DOHH2 (cell line): ENCODE measurements at regions not wholly inside any gene's neighbourhood (a gene's known extent, or its start where the extent isn't known, plus 50 kb on each side); places are given as distances from the start of the nearest gene placed in this dataset.

Experiments used
- H3F3A ChIP-seq: fragments of 200-600 bp; sonication (generic), shearing (Covaris generic); 2 replicates; pipeline ENCODE4 v1.6.0; 2016; ENCODE audit warnings: antibody characterized with exemption, mild to moderate bottlenecking; ENCODE audit not compliant: control insufficient read depth, insufficient read depth
- H3K27ac ChIP-seq: fragments of 200-600 bp; sonication (generic); 2 replicates; pipeline ENCODE4 v1.5.1; 2014; ENCODE audit warnings: low read depth, mild to moderate bottlenecking, low read length, moderate library complexity
- H3K27me3 ChIP-seq: fragments of 200-600 bp; sonication (generic); 2 replicates; pipeline ENCODE4 v1.6.1; 2014; ENCODE audit warnings: mild to moderate bottlenecking, low read length, mixed read lengths; ENCODE audit not compliant: control insufficient read depth
- H3K36me3 ChIP-seq: fragments of 200-600 bp; sonication (generic); 2 replicates; pipeline ENCODE4 v1.6.1; 2014; ENCODE audit warnings: mild to moderate bottlenecking, low read length, moderate library complexity, mixed read lengths; ENCODE audit not compliant: control insufficient read depth
- H3K4me1 ChIP-seq: fragments of 200-600 bp; sonication (generic); 2 replicates; pipeline ENCODE4 v1.6.1; 2014; ENCODE audit warnings: mild to moderate bottlenecking, low read length, mixed read lengths; ENCODE audit not compliant: control insufficient read depth
- H3K4me2 ChIP-seq: fragments of 200-600 bp; sonication (generic); 2 replicates; pipeline ENCODE4 v1.6.0; 2014; ENCODE audit warnings: mild to moderate bottlenecking, low read length, moderate library complexity
- H3K4me3 ChIP-seq: fragments of 200-600 bp; sonication (generic); 2 replicates; pipeline ENCODE4 v1.5.1; 2014; ENCODE audit warnings: mild to moderate bottlenecking, low read length, mixed read lengths
- H3K79me2 ChIP-seq: fragments of 200-600 bp; sonication (generic); 2 replicates; pipeline ENCODE4 v1.6.1; 2014; ENCODE audit warnings: mild to moderate bottlenecking, low read length, mixed read lengths; ENCODE audit not compliant: control insufficient read depth
- H3K9me2 ChIP-seq: fragments of 200-600 bp; sonication (generic); replicated peaks from 2 replicates; pipeline ENCODE4 v1.6.1; 2014; ENCODE audit warnings: mild to moderate bottlenecking, low read length, mixed read lengths; ENCODE audit not compliant: control insufficient read depth
- H3K9me3 ChIP-seq: fragments of 200-600 bp; sonication (generic); 2 replicates; pipeline ENCODE4 v1.6.1; 2014; ENCODE audit warnings: antibody characterized with exemption, low read length, mixed read lengths; ENCODE audit not compliant: control insufficient read depth, insufficient read depth
- H4K20me1 ChIP-seq: fragments of 200-600 bp; sonication (generic); 2 replicates; pipeline ENCODE4 v1.6.0; 2014; ENCODE audit warnings: low read depth, mild to moderate bottlenecking, antibody characterized with exemption, low read length, moderate library complexity; ENCODE audit not compliant: control insufficient read depth, insufficient read depth
- CTCF ChIP-seq: fragments of 200-600 bp; sonication (generic); IDR thresholded peaks from one replicate; pipeline ENCODE4 v1.5.1; 2014; ENCODE audit warnings: antibody characterized with exemption, mild to moderate bottlenecking, low read depth, low read length; ENCODE audit not compliant: poor library complexity, severe bottlenecking
- EZH2phosphoT487 ChIP-seq: fragments of 200-600 bp; sonication (generic); IDR thresholded peaks from 2 replicates; pipeline ENCODE4 v1.6.1; 2017; ENCODE audit warnings: borderline replicate concordance, mild to moderate bottlenecking, antibody characterized with exemption, low read length, moderate library complexity, mixed read lengths

DNA sequence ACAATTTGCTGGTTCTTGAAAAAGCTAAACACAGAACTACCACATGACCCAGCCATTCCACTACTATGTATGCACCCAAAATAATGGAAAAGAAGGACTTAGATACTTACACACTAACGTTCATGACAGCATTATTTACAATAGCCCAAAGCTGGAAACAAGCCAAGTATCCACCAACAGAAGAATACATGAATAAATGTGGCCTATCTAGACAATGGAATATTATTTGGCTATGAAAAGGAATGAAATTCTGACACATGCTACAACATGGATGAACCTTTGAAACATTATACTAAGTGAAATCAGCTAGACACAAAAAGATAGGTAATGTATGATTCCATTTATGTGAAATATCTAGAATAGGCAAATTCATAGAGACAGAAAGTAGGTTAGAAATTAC is 67.4 kb upstream of the EXOC4 start:
- H3K4me3 ChIP-seq: no peak overlapping the region
- H3K27me3 ChIP-seq: peaks cover 4% of the 10 kb centered on the region; the same call in 1 of the 2 replicates
- H3K4me1 ChIP-seq: no peaks in the 10 kb centered on the region
- H3K27ac ChIP-seq: no peak overlapping the region
- H3F3A ChIP-seq: no peaks in the 10 kb centered on the region
- TF ChIP-seq CTCF (no peak), EZH2phosphoT487 (no peak)
- H4K20me1 ChIP-seq: no peaks in the 10 kb centered on the region
- no peaks in the 10 kb centered on the region for H3K79me2 ChIP-seq
- no peaks in the 10 kb centered on the region for H3K9me2 ChIP-seq
- H3K4me2 ChIP-seq: no peak overlapping the region
- no peaks in the 10 kb centered on the region for H3K9me3 ChIP-seq
- H3K36me3 ChIP-seq: no peaks in the 10 kb centered on the region

DNA sequence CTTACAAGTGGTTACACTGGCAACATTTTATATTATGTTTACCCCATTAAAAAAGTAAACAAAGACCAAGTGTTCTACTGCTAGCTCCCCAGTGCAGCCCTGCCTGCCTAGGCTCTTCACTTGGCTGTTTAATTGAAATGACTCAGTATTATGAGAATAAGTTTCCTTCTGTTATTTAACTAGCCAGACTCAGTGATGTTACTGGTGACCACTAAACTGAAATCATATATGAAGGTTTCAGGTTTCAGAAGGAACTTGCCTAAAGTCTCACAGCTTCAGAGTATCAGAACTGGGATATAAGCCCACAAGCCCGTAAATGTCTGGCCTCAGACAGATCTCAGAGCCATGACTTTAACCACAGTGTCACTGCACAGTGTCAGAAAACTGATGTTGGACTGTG is 66.8 kb upstream of the EXOC4 start:
- no peak overlapping the region for H3K4me2 ChIP-seq
- no peaks in the 10 kb centered on the region for H4K20me1 ChIP-seq
- no peaks in the 10 kb centered on the region for H3K9me3 ChIP-seq
- no peak overlapping the region for H3K4me3 ChIP-seq
- H3K36me3 ChIP-seq: no peaks in the 10 kb centered on the region
- H3K27ac ChIP-seq: no peak overlapping the region
- H3K79me2 ChIP-seq: no peaks in the 10 kb centered on the region
- H3K27me3 ChIP-seq: peaks cover 4% of the 10 kb centered on the region; the same call in 1 of the 2 replicates
- H3K9me2 ChIP-seq: no peaks in the 10 kb centered on the region
- H3K4me1 ChIP-seq: no peaks in the 10 kb centered on the region
- H3F3A ChIP-seq: no peaks in the 10 kb centered on the region
- TF ChIP-seq CTCF (no peak), EZH2phosphoT487 (no peak)

- no peaks in the 10 kb centered on the region for H3K9me2 ChIP-seq
- TF ChIP-seq EZH2phosphoT487 (no peak), CTCF (no peak)
- no peaks in the 10 kb centered on the region for H3F3A ChIP-seq
- no peaks in the 10 kb centered on the region for H3K79me2 ChIP-seq
- no peak overlapping the region for H3K27ac ChIP-seq
- H4K20me1 ChIP-seq: no peaks in the 10 kb centered on the region
- H3K36me3 ChIP-seq: no peaks in the 10 kb centered on the region
- H3K27me3 ChIP-seq: no peaks in the 10 kb centered on the region
- no peak overlapping the region for H3K4me2 ChIP-seq
- H3K4me1 ChIP-seq: no peaks in the 10 kb centered on the region
- peaks cover 17% of the 10 kb centered on the region for H3K9me3 ChIP-seq
- H3K4me3 ChIP-seq: no peak overlapping the region
Observed at GRCh38 chr7:133190172-133190528, 62.7 kb upstream of the EXOC4 start.

DNA sequence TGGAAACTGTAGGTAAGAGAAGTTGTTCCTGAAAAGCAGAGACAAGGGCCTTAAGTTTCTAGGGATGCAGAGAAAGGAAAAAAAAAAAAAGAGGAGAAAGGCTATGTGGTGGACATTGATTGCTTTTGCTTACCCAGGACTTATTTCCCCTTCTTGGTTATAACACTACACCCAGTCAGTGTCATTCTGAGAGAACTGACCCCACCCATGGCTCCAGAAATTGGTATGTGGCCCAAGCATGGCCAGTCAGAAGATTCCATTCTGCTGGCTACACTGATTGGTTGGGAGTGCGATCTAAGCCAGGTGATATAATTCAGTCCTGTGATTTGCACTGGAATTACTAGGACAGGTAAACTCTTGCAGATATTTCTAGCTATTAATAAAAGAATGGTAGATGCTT is 62.2 kb upstream of the EXOC4 start:
- H3K4me2 ChIP-seq: no peak overlapping the region
- H3K27ac ChIP-seq: no peak overlapping the region

More for the DNA sequence above, 62.2 kb upstream of the EXOC4 start:
- Histone ChIP-seq H3K4me3 (no peak overlapping the region), H3K9me3 (peaks cover 17% of the 10 kb centered on the region), H3K36me3 (no peaks in the 10 kb centered on the region), H4K20me1 (no peaks in the 10 kb centered on the region), H3F3A (no peaks in the 10 kb centered on the region), H3K27me3 (no peaks in the 10 kb centered on the region), H3K4me1 (no peaks in the 10 kb centered on the region), H3K79me2 (no peaks in the 10 kb centered on the region), H3K9me2 (no peaks in the 10 kb centered on the region)
- TF ChIP-seq CTCF: no peak
- no peak for TF ChIP-seq EZH2phosphoT487
